ENCODE measurements at regions not wholly inside any gene's neighbourhood (a gene's known extent, or its start where the extent isn't known, plus 50 kb on each side); places are given as distances from the start of the nearest gene placed in this dataset.

DNA sequence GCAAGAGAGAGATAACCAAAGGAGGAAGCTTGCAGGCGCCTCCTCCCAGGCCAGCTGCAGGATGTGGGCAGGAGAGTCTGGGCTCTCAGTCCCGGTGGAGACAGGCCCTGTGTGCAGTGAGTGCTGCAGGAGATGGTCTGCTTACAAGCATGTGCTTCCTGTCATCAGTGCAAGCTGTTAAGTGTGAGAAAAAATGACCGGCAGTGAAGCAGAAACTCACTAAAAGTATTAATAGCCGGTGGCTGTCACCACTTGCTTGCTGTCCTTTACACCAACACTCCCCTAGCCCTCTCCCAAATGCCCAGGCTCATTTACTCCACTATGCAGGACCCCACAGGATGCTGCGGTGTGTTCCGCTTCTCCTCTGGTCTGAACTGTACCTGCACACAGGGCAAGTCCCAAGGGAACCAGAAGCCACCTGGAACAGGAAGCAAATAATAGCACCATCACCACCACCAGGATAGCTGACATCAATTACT, 435.6 kb upstream of the HS6ST1 start:
- H3K9me1 ChIP-seq (ENCODE audit: control insufficient read depth, insufficient read depth, low read length), result no peaks in the 10 kb centered on the region
- H3K36me3 ChIP-seq (ENCODE audit: control insufficient read depth, insufficient read depth, low read length), result no peaks in the 10 kb centered on the region
- H3K4me1 ChIP-seq (replicated peaks in 1 of 2; ENCODE audit: control insufficient read depth in 2 of 2, insufficient read depth in 2 of 2, low read length in 2 of 2), result no peaks in the 10 kb centered on the region
- no peak overlapping the region for H2AFZ ChIP-seq (ENCODE audit: low read depth, low read length)
- POLR2A ChIA-PET, result interaction anchor here (0.8 kb wide), 1 partner anchor 27 kb away, joined by 3 read pairs; no protein-coding TSS in a partner anchor
- CTCF ChIA-PET (ENCODE audit: low intra/inter-chr PET ratio), result interaction anchor here (0.6 kb wide), 1 partner anchor 82 kb away, joined by 3 read pairs; no protein-coding TSS in a partner anchor
- no peak overlapping the region for H3K4me3 ChIP-seq
- no peak overlapping the region for H3K27ac ChIP-seq (ENCODE audit: extremely low read depth, low read depth, low read length)
- in situ Hi-C loops (cut with MboI) (no loop called here), intact Hi-C loops (cut with micrococcal nuclease) (loop anchor here (10.0 kb wide), 1 partner anchor 689 kb away; no protein-coding TSS in a partner anchor)
- 4% methylated on average over 6 of the region's 6 CpGs for WGBS (ENCODE audit: insufficient coverage, low coverage, missing lambda C conversion rate)
- no peak for ATAC-seq
- no peaks in the 10 kb centered on the region for H4K20me1 ChIP-seq (replicated peaks; ENCODE audit: control insufficient read depth, insufficient read depth, low read length)
- H3K9ac ChIP-seq (ENCODE audit: insufficient read depth in 1 of 2, low read depth in 2 of 2, low read length in 2 of 2), result no peak overlapping the region
- no peaks in the 10 kb centered on the region for H3K79me2 ChIP-seq (ENCODE audit: control insufficient read depth, insufficient read depth, low read length)
- no TSS peak for BruUV-seq (replicated peaks)
- no peak overlapping the region for H3K4me2 ChIP-seq (ENCODE audit: insufficient read depth, low read length)
- TF ChIP-seq ELK1 (CRISPR knock-in tag; IDR thresholded peaks at IDR 0.05), result no peak
- no peak for TF ChIP-seq CHD1 (IDR thresholded peaks at IDR 0.05; ENCODE audit: low read length)
- TF ChIP-seq NFE2L1 (tag; IDR thresholded peaks at IDR 0.05; ENCODE audit: borderline replicate concordance, low read depth), result no peak
- no peak for TF ChIP-seq PCBP2 (IDR thresholded peaks at IDR 0.05; ENCODE audit: low read depth, low read length, poor library complexity, severe bottlenecking)
- no peak for TF ChIP-seq ZBTB26 (CRISPR knock-in tag; IDR thresholded peaks at IDR 0.05)
- TF ChIP-seq KLF10 (CRISPR knock-in tag; IDR thresholded peaks at IDR 0.05), result no peak
- no peak for TF ChIP-seq SFPQ (IDR thresholded peaks at IDR 0.05; ENCODE audit: low read depth, low read length)
- no peak for TF ChIP-seq MEF2D (tag; conservative IDR thresholded peaks at IDR 0.05; ENCODE audit: low read depth)
- TF ChIP-seq, protein P1, sequence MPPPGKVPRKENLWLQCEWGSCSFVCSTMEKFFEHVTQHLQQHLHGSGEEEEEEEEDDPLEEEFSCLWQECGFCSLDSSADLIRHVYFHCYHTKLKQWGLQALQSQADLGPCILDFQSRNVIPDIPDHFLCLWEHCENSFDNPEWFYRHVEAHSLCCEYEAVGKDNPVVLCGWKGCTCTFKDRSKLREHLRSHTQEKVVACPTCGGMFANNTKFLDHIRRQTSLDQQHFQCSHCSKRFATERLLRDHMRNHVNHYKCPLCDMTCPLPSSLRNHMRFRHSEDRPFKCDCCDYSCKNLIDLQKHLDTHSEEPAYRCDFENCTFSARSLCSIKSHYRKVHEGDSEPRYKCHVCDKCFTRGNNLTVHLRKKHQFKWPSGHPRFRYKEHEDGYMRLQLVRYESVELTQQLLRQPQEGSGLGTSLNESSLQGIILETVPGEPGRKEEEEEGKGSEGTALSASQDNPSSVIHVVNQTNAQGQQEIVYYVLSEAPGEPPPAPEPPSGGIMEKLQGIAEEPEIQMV (tag; conservative IDR thresholded peaks at IDR 0.05; ENCODE audit: low read depth), result no peak
- FAIRE-seq, result no peak
- no peak for DNase-seq (ENCODE audit: extremely low read depth in 1 of 4, low spot score in 3 of 4)
- H3K9me3 ChIP-seq (replicated peaks; ENCODE audit: control insufficient read depth, insufficient read depth, low read depth, low read length), result no peaks in the 10 kb centered on the region
- peaks cover 2 to 32% of the 10 kb centered on the region in 2 experiments; a peak in 3 of 5 replicates for H3K27me3 ChIP-seq (ENCODE audit: control insufficient read depth in 2 of 2, insufficient read depth in 2 of 2, low read length in 2 of 2)
